Mesodermal cell (in vitro differentiated cells): ENCODE measurements at regions not wholly inside any gene's neighbourhood (a gene's known extent, or its start where the extent isn't known, plus 50 kb on each side); places are given as distances from the start of the nearest gene placed in this dataset.
"Not testable (repeated sequence)": the region's sequence is repeated elsewhere in the genome, so short reads cannot be mapped to it uniquely, and the experiment has no call there.

Source experiments
- H3K27ac ChIP-seq: 2 replicates; pipeline ENCODE4 v1.7.0; 2013; ENCODE audit warnings: mild to moderate bottlenecking, low read depth, low read length, moderate library complexity; ENCODE audit not compliant: severe bottlenecking
- H3K36me3 ChIP-seq: 2 replicates; pipeline ENCODE4 v1.7.1; 2013; ENCODE audit warnings: mild to moderate bottlenecking, low read length, moderate library complexity; ENCODE audit not compliant: control insufficient read depth, insufficient read depth
- H3K4me1 ChIP-seq: one replicate; pipeline ENCODE4 v1.7.1; 2013; ENCODE audit warnings: mild to moderate bottlenecking, low read length; ENCODE audit not compliant: insufficient read depth, control insufficient read depth, poor library complexity, severe bottlenecking
- H3K4me3 ChIP-seq: 2 replicates; pipeline ENCODE4 v1.7.0; 2013; ENCODE audit warnings: low read length, control low read depth, mild to moderate bottlenecking; ENCODE audit not compliant: insufficient read depth, poor library complexity, severe bottlenecking; ENCODE audit errors: extremely low read depth
- H3K9me3 ChIP-seq: 2 replicates; pipeline ENCODE4 v1.7.1; 2013; ENCODE audit warnings: mild to moderate bottlenecking, low read length, moderate library complexity; ENCODE audit not compliant: control insufficient read depth
- WGBS, 2 experiments: methylation state at CpG; one replicate each; pipeline ENCODE4 v1.1.5; 2013; ENCODE audit warnings: missing lambda C conversion rate in 2 of 2; ENCODE audit not compliant: insufficient coverage in 2 of 2; 5-methylcytosine and 5-hydroxymethylcytosine counted together

- Histone ChIP-seq H3K9me3 (no peaks in the 10 kb centered on the region), H3K4me1 (no peaks in the 10 kb centered on the region), H3K36me3 (no peaks in the 10 kb centered on the region), H3K27ac (no peak overlapping the region), H3K4me3 (no peak overlapping the region)
- WGBS, 2 experiments = 96% methylated on average over 4 of the region's 8 CpGs; no CpG with 5 or more reads in 1 of the 2 experiments
Observed at GRCh38 chr5:167840527-167841130, 450.8 kb upstream of the WWC1 start.

GRCh38 chr5:167843881-167844572 is 447.4 kb upstream of the WWC1 start:
- Histone ChIP-seq H3K9me3 (peaks cover 3% of the 10 kb centered on the region), H3K4me3 (no peak overlapping the region), H3K4me1 (no peaks in the 10 kb centered on the region), H3K27ac (no peak overlapping the region), H3K36me3 (no peaks in the 10 kb centered on the region)
- WGBS, 2 experiments = 75 to 89% methylated on average over 3 to 4 of the region's 4 CpGs

- peaks cover 9% of the 10 kb centered on the region for H3K9me3 ChIP-seq
- no peaks in the 10 kb centered on the region for H3K36me3 ChIP-seq
- WGBS, 2 experiments = 86% methylated on average over 1 of the region's 2 CpGs; no CpG with 5 or more reads in 1 of the 2 experiments
- peaks cover 4% of the 10 kb centered on the region for H3K4me1 ChIP-seq
- H3K27ac ChIP-seq = no peak overlapping the region
- no peak overlapping the region for H3K4me3 ChIP-seq
Observed at GRCh38 chr5:167845952-167846351, 445.5 kb upstream of the WWC1 start.

DNA sequence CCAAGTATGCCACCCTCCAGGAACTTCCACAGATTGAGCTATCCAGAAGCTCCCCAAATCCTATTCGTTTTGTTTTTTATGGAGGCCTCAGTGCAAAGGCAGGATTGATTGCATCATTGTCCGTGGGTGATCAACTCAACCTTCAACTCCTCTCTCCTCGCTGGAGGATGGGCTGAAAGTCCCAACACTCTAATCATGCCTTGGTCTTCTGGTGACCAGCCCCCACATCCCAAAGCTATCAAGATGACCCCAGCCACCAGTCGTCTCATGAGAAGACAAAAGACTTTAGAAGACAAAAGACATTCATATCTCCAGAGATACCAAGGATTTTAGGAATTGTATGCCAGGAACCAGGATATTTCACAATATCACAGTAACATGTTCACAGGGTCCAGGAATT is 441.6 kb upstream of the WWC1 start:
- Histone ChIP-seq H3K4me3 (no peak overlapping the region), H3K9me3 (peaks cover 9% of the 10 kb centered on the region), H3K4me1 (peaks cover 10% of the 10 kb centered on the region), H3K27ac (no peak overlapping the region), H3K36me3 (no peaks in the 10 kb centered on the region)
- WGBS, 2 experiments = 88 to 100% methylated on average over 3 of the region's 4 CpGs

DNA sequence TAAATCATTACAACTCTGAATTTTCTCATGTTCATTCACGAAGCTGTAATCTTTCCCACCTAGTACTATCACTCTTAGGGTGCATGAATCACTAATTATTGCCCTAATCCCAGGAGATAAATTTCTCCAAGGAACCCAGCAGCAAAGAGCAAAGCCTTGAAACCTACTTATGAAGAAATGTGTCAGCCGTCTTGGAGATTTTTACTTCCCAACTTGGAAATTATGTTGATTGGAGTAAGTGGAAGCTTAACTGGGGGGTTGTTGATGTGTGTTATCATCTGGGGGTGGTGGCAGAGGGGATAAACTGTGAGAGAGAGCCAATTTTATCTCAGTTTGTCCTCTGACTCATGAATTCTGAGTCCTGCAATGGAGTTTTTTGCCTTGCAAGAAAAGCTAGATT is 440.5 kb upstream of the WWC1 start:
- Histone ChIP-seq H3K27ac (no peak overlapping the region), H3K4me3 (no peak overlapping the region), H3K36me3 (no peaks in the 10 kb centered on the region), H3K4me1 (peaks cover 10% of the 10 kb centered on the region), H3K9me3 (peaks cover 9% of the 10 kb centered on the region)
- WGBS, 2 experiments = 71 to 80% methylated on average over 1 of the region's 2 CpGs

DNA sequence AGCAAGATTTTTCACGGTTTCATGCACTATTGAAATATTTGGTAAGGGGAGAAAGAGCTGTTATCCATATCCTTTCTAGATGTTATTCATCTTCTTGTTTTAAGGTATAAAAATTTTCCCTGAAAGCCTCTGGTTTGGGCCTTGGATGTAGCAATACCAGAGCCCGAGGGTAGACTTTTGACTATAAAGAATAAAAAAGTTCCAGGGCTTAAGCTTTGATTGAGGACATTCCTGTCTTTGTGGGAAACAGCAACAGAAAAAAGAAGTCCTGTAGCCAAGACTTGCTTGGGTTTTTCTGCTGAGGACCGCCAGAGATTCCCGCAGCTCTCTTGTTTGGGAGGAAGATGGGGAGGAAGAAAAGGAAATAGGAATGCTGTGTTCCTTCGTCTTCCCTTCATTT is 440.0 kb upstream of the WWC1 start:
- Histone ChIP-seq H3K9me3 (peaks cover 9% of the 10 kb centered on the region), H3K27ac (no peak overlapping the region), H3K4me3 (no peak overlapping the region), H3K4me1 (peaks cover 10% of the 10 kb centered on the region), H3K36me3 (no peaks in the 10 kb centered on the region)
- 75 to 94% methylated on average over 1 to 2 of the region's 5 CpGs for WGBS, 2 experiments

- peaks cover 9% of the 10 kb centered on the region for H3K9me3 ChIP-seq
- H3K4me1 ChIP-seq = peaks cover 10% of the 10 kb centered on the region
- 90 to 100% methylated on average over 2 to 3 of the region's 5 CpGs for WGBS, 2 experiments
- H3K27ac ChIP-seq = no peak overlapping the region
- no peaks in the 10 kb centered on the region for H3K36me3 ChIP-seq
- H3K4me3 ChIP-seq = no peak overlapping the region
Observed at GRCh38 chr5:167852515-167852914, 438.9 kb upstream of the WWC1 start.

DNA sequence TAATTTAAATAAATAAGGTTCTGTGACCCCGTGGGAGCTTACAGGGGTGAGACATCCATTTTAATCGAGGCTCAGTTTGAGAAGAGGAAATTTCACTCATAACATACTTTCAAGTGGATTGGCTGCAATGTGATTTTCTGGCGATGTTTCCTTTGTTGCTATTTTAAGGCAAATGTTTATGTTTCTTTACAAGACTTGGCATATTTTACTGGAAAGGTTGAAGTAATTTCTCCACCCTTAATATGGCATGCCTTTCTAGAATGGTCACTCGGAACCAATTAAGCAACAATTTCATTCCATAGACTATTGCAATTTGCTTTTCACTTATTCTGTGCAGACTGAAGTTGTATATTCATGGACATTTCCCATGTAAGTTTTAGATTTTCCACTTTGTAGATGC is 438.0 kb upstream of the WWC1 start:
- Histone ChIP-seq H3K27ac (no peak overlapping the region), H3K36me3 (no peaks in the 10 kb centered on the region), H3K4me3 (no peak overlapping the region), H3K4me1 (peaks cover 10% of the 10 kb centered on the region), H3K9me3 (peaks cover 9% of the 10 kb centered on the region)
- no CpG with 5 or more reads among the region's 4 CpGs for WGBS, 2 experiments

DNA sequence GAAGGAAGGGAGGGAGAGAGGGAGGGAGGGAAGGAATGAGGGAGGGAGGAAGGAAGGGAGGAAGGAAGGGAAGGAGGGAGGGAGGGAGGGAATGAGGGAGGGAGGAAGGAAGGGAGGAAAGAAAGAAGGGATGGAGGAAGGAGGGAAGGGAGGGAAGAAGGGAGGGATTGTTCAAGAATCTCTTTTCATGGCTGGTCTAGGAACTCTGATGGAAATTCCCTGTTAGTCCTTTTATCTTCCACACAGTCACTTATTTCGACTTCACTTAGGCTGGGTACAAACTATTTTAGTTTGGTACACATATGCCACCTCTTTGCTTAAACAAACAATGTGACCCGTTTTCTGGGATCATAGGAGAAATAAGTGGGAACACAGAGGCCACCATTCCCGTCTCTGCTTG is 435.6 kb upstream of the WWC1 start:
- Histone ChIP-seq H3K4me3 (no peak overlapping the region), H3K36me3 (no peaks in the 10 kb centered on the region), H3K4me1 (peaks cover 7% of the 10 kb centered on the region), H3K27ac (no peak overlapping the region), H3K9me3 (no peaks in the 10 kb centered on the region)
- WGBS, 2 experiments = 100% methylated on average over 2 of the region's 3 CpGs; no CpG with 5 or more reads in 1 of the 2 experiments

DNA sequence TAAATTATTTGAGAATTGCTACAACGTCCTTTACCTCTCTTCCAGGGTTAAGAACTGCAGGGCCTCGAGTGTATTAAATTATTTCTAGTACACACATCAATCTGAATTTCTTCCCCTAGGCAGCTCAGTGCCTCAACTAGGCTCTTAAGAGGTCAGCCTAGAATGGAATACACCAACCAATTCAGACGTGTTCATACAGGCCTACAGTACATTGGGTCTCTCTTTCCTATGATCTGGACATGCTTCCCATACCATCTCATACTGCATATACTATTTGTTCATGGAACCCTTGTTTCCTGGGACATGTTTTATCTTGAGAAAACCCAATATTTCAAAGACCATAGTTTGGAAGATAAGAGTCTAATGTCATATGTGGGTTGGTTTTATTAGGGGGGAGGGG is 434.1 kb upstream of the WWC1 start:
- H3K4me3 ChIP-seq = no peak overlapping the region
- H3K4me1 ChIP-seq = no peaks in the 10 kb centered on the region
- no peaks in the 10 kb centered on the region for H3K9me3 ChIP-seq
- WGBS, 2 experiments = 81 to 94% methylated on average over 3 of the region's 3 CpGs
- H3K27ac ChIP-seq = no peak overlapping the region
- H3K36me3 ChIP-seq = no peaks in the 10 kb centered on the region

GRCh38 chr5:167858186-167858855 is 433.1 kb upstream of the WWC1 start:
- H3K4me1 ChIP-seq, H3K4me3 ChIP-seq, H3K9me3 ChIP-seq, H3K27ac ChIP-seq, H3K36me3 ChIP-seq: not testable (repeated sequence)
- 71 to 97% methylated on average over 1 to 8 of the region's 50 CpGs for WGBS, 2 experiments
